KMS-11 (cell line): ENCODE measurements at regions not wholly inside any gene's neighbourhood (a gene's known extent, or its start where the extent isn't known, plus 50 kb on each side); places are given as distances from the start of the nearest gene placed in this dataset.

Source experiments
- H2AFZ ChIP-seq: fragments of 200-600 bp; sonication (generic); 2 replicates; pipeline ENCODE4 v1.6.1; 2016; ENCODE audit warnings: antibody characterized with exemption, mixed run types, low read depth
- H3K27ac ChIP-seq: fragments of 200-600 bp; sonication (generic); 2 replicates; pipeline ENCODE4 v1.6.1; 2016; ENCODE audit warnings: mild to moderate bottlenecking, mixed run types
- H3K27me3 ChIP-seq: fragments of 200-600 bp; sonication (generic); 2 replicates; pipeline ENCODE4 v1.6.1; 2017; ENCODE audit warnings: mild to moderate bottlenecking, low read depth, mixed run types, moderate library complexity; ENCODE audit not compliant: insufficient read depth
- H3K36me3 ChIP-seq: fragments of 200-600 bp; sonication (generic); 2 replicates; pipeline ENCODE4 v1.6.1; 2017; ENCODE audit warnings: mild to moderate bottlenecking, mixed run types; ENCODE audit not compliant: insufficient read depth
- H3K4me1 ChIP-seq: fragments of 200-600 bp; sonication (generic); 2 replicates; pipeline ENCODE4 v1.6.1; 2016; ENCODE audit warnings: mild to moderate bottlenecking, low read depth, mixed run types; ENCODE audit not compliant: poor library complexity, severe bottlenecking
- H3K4me2 ChIP-seq: fragments of 200-600 bp; sonication (generic); 2 replicates; pipeline ENCODE4 v1.7.0; 2016; ENCODE audit warnings: mild to moderate bottlenecking, mixed run types
- H3K4me3 ChIP-seq: fragments of 200-600 bp; sonication (generic); IDR thresholded peaks from 2 replicates; pipeline ENCODE4 v1.6.1; 2017; ENCODE audit warnings: low read depth, low read length, mixed read lengths; ENCODE audit not compliant: insufficient read depth
- H3K79me2 ChIP-seq: fragments of 200-600 bp; sonication (generic); 2 replicates; pipeline ENCODE4 v1.6.1; 2016; ENCODE audit warnings: low read depth, mixed run types; ENCODE audit not compliant: insufficient read depth
- H3K9ac ChIP-seq: fragments of 200-600 bp; sonication (generic); 2 replicates; pipeline ENCODE4 v1.6.1; 2016; ENCODE audit warnings: mild to moderate bottlenecking, mixed run types
- H4K20me1 ChIP-seq: fragments of 200-600 bp; sonication (generic); 2 replicates; pipeline ENCODE4 v1.6.1; 2016; ENCODE audit warnings: mild to moderate bottlenecking, mixed run types; ENCODE audit not compliant: insufficient read depth
- TF ChIP-seq, protein P1 (sequence below): fragments of 200-600 bp; sonication (generic); conservative IDR thresholded peaks from 2 replicates; pipeline ENCODE4 v1.6.1; 2017; ENCODE audit warnings: low read depth, mild to moderate bottlenecking, antibody characterized with exemption, low read length, moderate library complexity, mixed read lengths

- TF ChIP-seq, protein P1, sequence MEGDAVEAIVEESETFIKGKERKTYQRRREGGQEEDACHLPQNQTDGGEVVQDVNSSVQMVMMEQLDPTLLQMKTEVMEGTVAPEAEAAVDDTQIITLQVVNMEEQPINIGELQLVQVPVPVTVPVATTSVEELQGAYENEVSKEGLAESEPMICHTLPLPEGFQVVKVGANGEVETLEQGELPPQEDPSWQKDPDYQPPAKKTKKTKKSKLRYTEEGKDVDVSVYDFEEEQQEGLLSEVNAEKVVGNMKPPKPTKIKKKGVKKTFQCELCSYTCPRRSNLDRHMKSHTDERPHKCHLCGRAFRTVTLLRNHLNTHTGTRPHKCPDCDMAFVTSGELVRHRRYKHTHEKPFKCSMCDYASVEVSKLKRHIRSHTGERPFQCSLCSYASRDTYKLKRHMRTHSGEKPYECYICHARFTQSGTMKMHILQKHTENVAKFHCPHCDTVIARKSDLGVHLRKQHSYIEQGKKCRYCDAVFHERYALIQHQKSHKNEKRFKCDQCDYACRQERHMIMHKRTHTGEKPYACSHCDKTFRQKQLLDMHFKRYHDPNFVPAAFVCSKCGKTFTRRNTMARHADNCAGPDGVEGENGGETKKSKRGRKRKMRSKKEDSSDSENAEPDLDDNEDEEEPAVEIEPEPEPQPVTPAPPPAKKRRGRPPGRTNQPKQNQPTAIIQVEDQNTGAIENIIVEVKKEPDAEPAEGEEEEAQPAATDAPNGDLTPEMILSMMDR = no peak
- Histone ChIP-seq H3K9ac (no peak overlapping the region), H3K4me1 (no peaks in the 10 kb centered on the region), H3K27ac (no peak overlapping the region), H4K20me1 (no peaks in the 10 kb centered on the region), H3K4me2 (no peak overlapping the region), H3K36me3 (no peaks in the 10 kb centered on the region), H2AFZ (no peak overlapping the region), H3K27me3 (no peaks in the 10 kb centered on the region), H3K4me3 (no peak overlapping the region), H3K79me2 (no peaks in the 10 kb centered on the region)
Observed at GRCh38 chr13:85303630-85304029, 495.6 kb downstream of the SLITRK6 start.

DNA sequence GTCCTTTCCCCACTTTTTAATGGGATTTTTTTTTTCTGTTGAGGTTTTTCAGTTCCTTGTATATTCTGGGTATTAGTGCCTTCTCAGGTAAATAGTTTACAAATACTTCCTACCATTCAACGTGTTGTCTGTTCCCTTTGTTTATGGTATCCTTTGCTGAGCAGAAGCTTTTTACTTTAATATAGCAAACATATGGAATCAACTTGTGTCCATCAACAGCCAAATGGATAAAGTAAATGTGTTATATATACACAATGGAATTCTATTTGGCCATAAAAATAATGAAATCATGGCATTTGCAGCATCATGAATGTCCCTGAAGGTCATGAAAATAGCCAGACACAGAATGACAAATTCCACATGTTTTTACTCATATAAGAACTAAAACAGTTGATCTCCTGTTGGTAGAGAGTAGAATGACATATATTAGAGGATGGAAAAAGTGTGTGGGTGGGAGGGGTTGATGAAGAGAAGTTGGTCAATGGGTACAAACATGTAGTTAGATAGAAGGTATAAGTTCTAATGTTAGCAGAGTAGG, 500.8 kb downstream of the SLITRK6 start:
- H3K4me1 ChIP-seq = no peaks in the 10 kb centered on the region
- H3K4me3 ChIP-seq = no peak overlapping the region
- H3K36me3 ChIP-seq = no peaks in the 10 kb centered on the region
- no peaks in the 10 kb centered on the region for H4K20me1 ChIP-seq
- H3K27ac ChIP-seq = no peak overlapping the region
- no peaks in the 10 kb centered on the region for H3K27me3 ChIP-seq
- H3K4me2 ChIP-seq = no peak overlapping the region
- no peaks in the 10 kb centered on the region for H3K79me2 ChIP-seq
- H3K9ac ChIP-seq = no peak overlapping the region
- TF ChIP-seq, protein P1 = no peak
- H2AFZ ChIP-seq = no peak overlapping the region

- Histone ChIP-seq H3K9ac (no peak overlapping the region), H3K27ac (no peak overlapping the region), H3K4me1 (no peaks in the 10 kb centered on the region), H3K79me2 (no peaks in the 10 kb centered on the region), H3K27me3 (no peaks in the 10 kb centered on the region), H2AFZ (no peak overlapping the region), H3K4me2 (no peak overlapping the region), H3K36me3 (no peaks in the 10 kb centered on the region), H4K20me1 (no peaks in the 10 kb centered on the region), H3K4me3 (no peak overlapping the region)
- TF ChIP-seq, protein P1 = no peak
Observed at GRCh38 chr13:85288698-85289097, 510.5 kb downstream of the SLITRK6 start.

GRCh38 chr13:85287528-85287927, 511.7 kb downstream of the SLITRK6 start:
- Histone ChIP-seq H4K20me1 (no peaks in the 10 kb centered on the region), H3K79me2 (no peaks in the 10 kb centered on the region), H3K36me3 (no peaks in the 10 kb centered on the region), H2AFZ (no peak overlapping the region), H3K4me2 (no peak overlapping the region), H3K27ac (no peak overlapping the region), H3K4me3 (no peak overlapping the region), H3K27me3 (no peaks in the 10 kb centered on the region), H3K9ac (no peak overlapping the region), H3K4me1 (no peaks in the 10 kb centered on the region)
- TF ChIP-seq, protein P1 = no peak
